ENCODE measurements at regions not wholly inside any gene's neighbourhood (a gene's known extent, or its start where the extent isn't known, plus 50 kb on each side); places are given as distances from the start of the nearest gene placed in this dataset.

DNA sequence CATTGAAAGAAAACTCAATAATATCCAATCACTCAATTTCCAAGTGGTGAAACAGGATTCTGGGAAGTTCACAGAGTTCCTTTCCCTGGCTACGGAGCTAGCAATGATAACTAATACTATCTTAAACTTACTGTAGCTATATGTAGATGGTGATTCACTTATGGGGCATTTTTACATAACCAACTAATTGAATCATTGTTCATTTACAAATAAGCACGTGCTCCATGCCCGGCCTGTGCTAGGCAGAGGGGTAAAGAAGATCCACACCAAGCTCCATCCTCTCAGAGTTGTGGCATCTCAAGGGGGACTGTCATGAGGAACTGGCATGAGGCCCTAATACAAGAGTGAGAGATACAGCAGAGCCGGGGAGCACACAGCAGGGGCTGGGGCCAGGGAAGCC is 176.3 kb downstream of the ANKRD30B start:
- Histone ChIP-seq H3K79me1 (ENCODE audit: low read depth in 1 of 2, low read length in 2 of 2) (no peaks in the 10 kb centered on the region), H2BK20ac (ENCODE audit: low read depth, low read length) (no peak overlapping the region), H2AK5ac (ENCODE audit: low read depth, low read length) (no peak overlapping the region), H4K20me1 (ENCODE audit: insufficient read depth, low read length) (no peaks in the 10 kb centered on the region), H3K4me2 (ENCODE audit: low read depth, low read length) (no peak overlapping the region), H2BK15ac (ENCODE audit: low read depth, low read length) (no peak overlapping the region), H3K9ac (ENCODE audit: low read depth, low read length) (no peak overlapping the region), H3K27ac (ENCODE audit: insufficient read depth, low read length) (no peak overlapping the region), H2AK9ac (replicated peaks; ENCODE audit: low read depth, low read length, poor library complexity) (no peak overlapping the region), H2AFZ (replicated peaks; ENCODE audit: low read length, poor library complexity) (no peak overlapping the region), H4K91ac (ENCODE audit: insufficient read depth, low read depth, low read length) (no peak overlapping the region), H4K5ac (ENCODE audit: low read depth, low read length) (no peak overlapping the region), H3K9me3 (ENCODE audit: control insufficient read depth, insufficient read depth, low read length) (peaks cover 38% of the 10 kb centered on the region), H3K4me1 (ENCODE audit: control insufficient read depth, insufficient read depth, low read length) (no peaks in the 10 kb centered on the region), H3K36me3 (ENCODE audit: control insufficient read depth, insufficient read depth, low read length) (no peaks in the 10 kb centered on the region), H3K9me1 (ENCODE audit: insufficient read depth, low read length) (no peaks in the 10 kb centered on the region), H3K27me3 (ENCODE audit: control insufficient read depth, insufficient read depth, low read length) (no peaks in the 10 kb centered on the region), H3K4ac (ENCODE audit: low read depth, low read length) (no peak overlapping the region), H2BK5ac (ENCODE audit: low read depth, low read length, poor library complexity, severe bottlenecking) (no peak overlapping the region), H4K8ac (ENCODE audit: low read depth in 2 of 2, low read length in 2 of 2) (no peak overlapping the region), H2BK120ac (ENCODE audit: low read depth, low read length) (no peak overlapping the region), H3K23ac (ENCODE audit: low read depth, low read length) (no peak overlapping the region), H3K56ac (ENCODE audit: extremely low read depth, insufficient read depth, low read length) (no peak overlapping the region), H3K14ac (replicated peaks; ENCODE audit: low read depth, low read length) (no peak overlapping the region), H3K18ac (ENCODE audit: low read depth, low read length) (no peak overlapping the region), H3K4me3 (ENCODE audit: insufficient read depth, low read depth, low read length) (no peak overlapping the region)
- dilution Hi-C loops (cut with HindIII; ENCODE audit: low sequenced_read_pairs, unreplicated experiment) = no loop called here
- no peak for DNase-seq
- ChIA-PET POLR2A (ENCODE audit: unreplicated experiment) (no interaction called here), CTCF (no interaction called here)
- in situ Hi-C loops (cut with MboI; ENCODE audit: low sequenced_read_pairs) = no loop called here
- ATAC-seq (ENCODE audit: low read depth) = no peak
- intact Hi-C loops (cut with micrococcal nuclease) = no loop called here
- 56% methylated on average over 1 of the region's 4 CpGs; no CpG with 5 or more reads in 1 of the 2 experiments for WGBS, 2 experiments (ENCODE audit: extremely low coverage in 2 of 2, insufficient read length in 1 of 2)
- TF ChIP-seq SMC3 (IDR thresholded peaks at IDR 0.05; ENCODE audit: low read depth, low read length) = no peak
- TF ChIP-seq MAFK (IDR thresholded peaks at IDR 0.05; ENCODE audit: low read depth, low read length) = no peak
- TF ChIP-seq MAZ (IDR thresholded peaks at IDR 0.05; ENCODE audit: borderline replicate concordance, low read depth, low read length) = no peak
- no TSS peak for BruUV-seq (replicated peaks)
